Gastroesophageal sphincter (tissue), 4 donors: ENCODE measurements at regions not wholly inside any gene's neighbourhood (a gene's known extent, or its start where the extent isn't known, plus 50 kb on each side); places are given as distances from the start of the nearest gene placed in this dataset.

Experiments
- ATAC-seq: fragments of 150-250 bp; one replicate; pipeline ENCODE4 v1.9.1; 2016; ENCODE audit warnings: mild to moderate bottlenecking, moderate library complexity
- H3K27ac ChIP-seq, 4 donors: fragments of 200-600 bp; sonication (generic) in 3 of 4; 1 replicate in 3 of 4; 2 replicates in 1 of 4; pipeline ENCODE4 v1.5.1; 2016 to 2019
- H3K27me3 ChIP-seq: fragments of 200-600 bp; sonication (generic); one replicate; pipeline ENCODE4 v1.5.1; 2019
- H3K36me3 ChIP-seq, 2 donors: fragments of 200-600 bp; sonication (generic); one replicate each; pipeline ENCODE4 v1.5.1; 2019; ENCODE audit warnings: control low read depth in 1 of 2
- H3K4me1 ChIP-seq, 3 donors: fragments of 200-600 bp; sonication (generic); 1 replicate in 2 of 3; 2 replicates in 1 of 3; pipeline ENCODE4 v1.5.1; 2016 to 2019; ENCODE audit warnings: control low read depth in 2 of 3
- H3K4me3 ChIP-seq, 2 donors: fragments of 200-600 bp; sonication (generic); one replicate each; pipeline ENCODE4 v1.5.1; 2019; ENCODE audit warnings: mild to moderate bottlenecking in 1 of 2, moderate library complexity in 1 of 2
- H3K9me3 ChIP-seq, 3 donors: fragments of 200-600 bp; sonication (generic); one replicate each; pipeline ENCODE4 v1.5.1; 2017 to 2019; ENCODE audit warnings: control low read depth in 2 of 3
- EP300 ChIP-seq: sonication (generic); formaldehyde crosslinking; IDR thresholded peaks from one replicate; pipeline ENCODE4 v1.6.1; 2017; ENCODE audit warnings: antibody characterized with exemption, mild to moderate bottlenecking
- POLR2A ChIP-seq, 2 donors: fragments of 450-650 bp; IDR thresholded peaks; one replicate each; pipeline ENCODE4 v1.6.1; 2017; ENCODE audit warnings: antibody characterized with exemption in 2 of 2, mild to moderate bottlenecking in 2 of 2, moderate library complexity in 1 of 2
- POLR2AphosphoS5 ChIP-seq: sonication (generic); formaldehyde crosslinking; IDR thresholded peaks from one replicate; pipeline ENCODE4 v1.6.1; 2017; ENCODE audit warnings: antibody characterized with exemption
- WGBS, 2 donors: methylation state at CpG; one replicate each; pipeline ENCODE4 v1.1.5; 2018; ENCODE audit warnings: low coverage in 1 of 2; 5-methylcytosine and 5-hydroxymethylcytosine counted together
- TF ChIP-seq, protein P1 (sequence below), 4 experiments: fragments of 200-600 bp in 2 of 4; fragments of 450-650 bp in 2 of 4; sonication (generic) in 1 of 4; IDR thresholded peaks; one replicate each; pipeline ENCODE4 v1.5.1; 2017 to 2019; ENCODE audit warnings: antibody characterized with exemption in 4 of 4, mild to moderate bottlenecking in 2 of 4, moderate library complexity in 2 of 4

GRCh38 chr12:124461241-124461673 lies 106.2 kb downstream of the NCOR2 start:
- peaks cover 0 to 62% (median 17%) of the 10 kb centered on the region in 3 donors for H3K4me1 ChIP-seq
- no peak for ATAC-seq
- no peaks in the 10 kb centered on the region for H3K27me3 ChIP-seq
- H3K4me3 ChIP-seq: no peak overlapping the region
- WGBS, 2 donors: 70 to 87% methylated on average over 3 to 4 of the region's 17 CpGs
- peak overlapping the region in 1 of 4 donors; percentile 4 for H3K27ac ChIP-seq
- H3K36me3 ChIP-seq: peaks cover 0 to 77% of the 10 kb centered on the region in 2 donors
- TF ChIP-seq POLR2A (IDR thresholded peaks at IDR 0.05) (no peak), EP300 (no peak), POLR2AphosphoS5 (no peak)
- TF ChIP-seq, protein P1, sequence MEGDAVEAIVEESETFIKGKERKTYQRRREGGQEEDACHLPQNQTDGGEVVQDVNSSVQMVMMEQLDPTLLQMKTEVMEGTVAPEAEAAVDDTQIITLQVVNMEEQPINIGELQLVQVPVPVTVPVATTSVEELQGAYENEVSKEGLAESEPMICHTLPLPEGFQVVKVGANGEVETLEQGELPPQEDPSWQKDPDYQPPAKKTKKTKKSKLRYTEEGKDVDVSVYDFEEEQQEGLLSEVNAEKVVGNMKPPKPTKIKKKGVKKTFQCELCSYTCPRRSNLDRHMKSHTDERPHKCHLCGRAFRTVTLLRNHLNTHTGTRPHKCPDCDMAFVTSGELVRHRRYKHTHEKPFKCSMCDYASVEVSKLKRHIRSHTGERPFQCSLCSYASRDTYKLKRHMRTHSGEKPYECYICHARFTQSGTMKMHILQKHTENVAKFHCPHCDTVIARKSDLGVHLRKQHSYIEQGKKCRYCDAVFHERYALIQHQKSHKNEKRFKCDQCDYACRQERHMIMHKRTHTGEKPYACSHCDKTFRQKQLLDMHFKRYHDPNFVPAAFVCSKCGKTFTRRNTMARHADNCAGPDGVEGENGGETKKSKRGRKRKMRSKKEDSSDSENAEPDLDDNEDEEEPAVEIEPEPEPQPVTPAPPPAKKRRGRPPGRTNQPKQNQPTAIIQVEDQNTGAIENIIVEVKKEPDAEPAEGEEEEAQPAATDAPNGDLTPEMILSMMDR (IDR thresholded peaks at IDR 0.05): no peak
- H3K9me3 ChIP-seq: peaks cover 0 to 4% (median 0%) of the 10 kb centered on the region in 3 donors

- 80 to 93% methylated on average over 1 to 3 of the region's 9 CpGs for WGBS, 2 donors
- Histone ChIP-seq H3K4me1 (peaks cover 0 to 64% (median 17%) of the 10 kb centered on the region in 3 donors), H3K36me3 (peaks cover 0 to 77% of the 10 kb centered on the region in 2 donors), H3K9me3 (peaks cover 0 to 4% (median 0%) of the 10 kb centered on the region in 3 donors), H3K27ac (peak overlapping the region in 1 of 4 donors; percentile 83), H3K27me3 (no peaks in the 10 kb centered on the region), H3K4me3 (no peak overlapping the region)
- no peak for ATAC-seq
- TF ChIP-seq POLR2A (IDR thresholded peaks at IDR 0.05): no peak
- TF ChIP-seq EP300: no peak
- TF ChIP-seq, protein P1 (IDR thresholded peaks at IDR 0.05): no peak
- TF ChIP-seq POLR2AphosphoS5: no peak
Observed at GRCh38 chr12:124460771-124461170, 106.6 kb downstream of the NCOR2 start.

DNA sequence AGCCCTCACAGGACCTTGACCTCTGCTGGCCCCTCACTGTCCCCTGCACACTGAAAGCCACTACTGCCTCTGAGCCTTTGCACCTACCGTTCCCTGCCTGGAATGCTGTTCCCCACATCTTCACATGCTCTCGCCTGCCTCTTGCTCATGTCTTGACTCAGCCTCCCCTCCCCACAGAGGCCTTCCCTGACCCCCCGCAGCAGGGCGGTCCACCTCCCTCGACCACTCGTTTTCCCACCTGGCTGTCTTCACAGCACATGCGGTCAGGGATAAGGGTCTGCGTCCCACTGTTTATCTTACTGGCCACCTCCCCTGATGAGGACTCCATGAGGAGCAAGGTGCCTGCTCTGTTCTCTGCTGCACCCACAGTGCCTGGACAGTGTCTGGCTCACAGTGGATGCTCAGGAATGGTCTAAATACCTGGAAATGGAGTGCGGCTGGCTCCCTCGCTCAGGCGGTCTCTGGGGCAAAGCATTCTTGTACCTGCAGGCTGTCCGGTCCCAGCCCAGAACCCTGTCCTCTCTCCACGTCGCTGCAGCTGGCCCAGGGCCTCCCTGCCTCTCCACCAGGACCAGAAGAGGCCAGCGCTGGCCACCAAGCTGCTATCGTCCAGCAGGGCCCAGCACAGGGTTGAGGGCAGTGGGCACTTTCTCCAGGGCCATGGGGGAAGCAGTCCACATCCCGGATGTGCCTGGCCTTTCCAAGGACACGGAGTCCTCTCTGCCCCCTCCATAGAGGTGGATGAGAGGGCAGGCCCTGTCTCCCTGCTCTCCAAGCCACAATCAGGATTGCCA lies 107.4 kb downstream of the NCOR2 start:
- ATAC-seq: no peak
- peaks cover 0 to 71% (median 22%) of the 10 kb centered on the region in 3 donors for H3K4me1 ChIP-seq
- no peak overlapping the region for H3K4me3 ChIP-seq
- WGBS, 2 donors: 91 to 100% methylated on average over 7 to 11 of the region's 18 CpGs
- peaks cover 0 to 76% of the 10 kb centered on the region in 2 donors for H3K36me3 ChIP-seq
- TF ChIP-seq, protein P1 (IDR thresholded peaks at IDR 0.05): no peak
- no peak for TF ChIP-seq POLR2A (IDR thresholded peaks at IDR 0.05)
- TF ChIP-seq POLR2AphosphoS5: no peak
- no peak for TF ChIP-seq EP300
- no peaks in the 10 kb centered on the region for H3K27me3 ChIP-seq
- H3K9me3 ChIP-seq: peaks cover 0 to 1% (median 0%) of the 10 kb centered on the region in 3 donors
- H3K27ac ChIP-seq: peak overlapping the region in 2 of 4 donors; percentile 83 to 87

DNA sequence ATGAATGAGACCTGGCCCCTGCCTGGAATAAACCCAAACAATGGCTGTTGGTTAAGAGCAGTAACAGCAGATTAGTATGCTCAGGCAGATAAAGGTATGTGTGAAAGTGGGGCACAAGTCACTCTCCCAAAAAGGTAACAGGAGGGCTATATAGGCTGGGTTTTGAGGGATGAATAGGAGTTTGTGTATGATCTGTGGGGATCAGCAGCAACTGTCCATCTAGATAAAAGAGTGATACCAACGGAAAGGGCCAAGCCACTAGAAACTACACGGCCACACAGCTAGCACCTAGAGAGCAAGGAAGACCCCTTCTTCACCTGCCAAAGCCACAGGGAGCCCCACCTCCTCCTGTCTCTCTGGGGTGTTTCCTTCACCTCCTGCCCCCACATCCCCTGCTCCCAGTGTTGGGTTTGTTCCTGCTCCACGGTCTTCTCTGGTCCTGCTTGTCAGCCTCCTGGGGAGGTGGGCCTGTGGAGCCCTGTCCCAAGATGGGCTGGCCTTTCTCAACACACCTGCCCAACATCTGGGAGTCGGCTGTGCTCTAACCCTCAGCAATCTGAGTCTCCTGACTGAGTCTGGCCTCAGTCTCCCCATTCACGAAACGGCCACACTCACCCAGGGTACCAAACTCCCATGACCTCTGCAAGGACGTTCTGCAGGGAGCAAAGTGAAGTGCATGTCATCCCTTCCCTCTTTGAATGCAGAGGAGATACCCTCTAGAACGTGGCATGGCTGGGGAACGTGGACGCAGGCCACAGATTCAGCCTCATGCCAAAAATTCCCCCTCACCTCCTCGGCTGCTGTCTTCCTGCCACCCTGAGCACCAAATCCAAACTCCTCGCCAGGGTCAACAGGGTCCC lies 108.2 kb downstream of the NCOR2 start:
- 89 to 96% methylated on average over 4 to 8 of the region's 12 CpGs for WGBS, 2 donors
- no peak overlapping the region for H3K4me3 ChIP-seq
- no peak for ATAC-seq
- H3K4me1 ChIP-seq: peaks cover 0 to 72% (median 30%) of the 10 kb centered on the region in 3 donors
- no peaks in the 10 kb centered on the region for H3K9me3 ChIP-seq
- H3K27ac ChIP-seq: peak overlapping the region in 3 of 4 donors; percentile 83 to 93 (median 87)
- no peak for TF ChIP-seq EP300
- TF ChIP-seq, protein P1 (IDR thresholded peaks at IDR 0.05): no peak
- TF ChIP-seq POLR2A (IDR thresholded peaks at IDR 0.05): no peak
- TF ChIP-seq POLR2AphosphoS5: no peak
- H3K27me3 ChIP-seq: no peaks in the 10 kb centered on the region
- H3K36me3 ChIP-seq: peaks cover 0 to 68% of the 10 kb centered on the region in 2 donors
